HepG2 (cell line): ENCODE measurements at regions not wholly inside any gene's neighbourhood (a gene's known extent, or its start where the extent isn't known, plus 50 kb on each side); places are given as distances from the start of the nearest gene placed in this dataset.

ENCODE experiments used
- ATAC-seq: fragments of 200-7000 bp; cut with Tn5 transposase; 3 replicates; pipeline ENCODE4 v1.9.1; 2020; ENCODE audit warnings: mild to moderate bottlenecking, moderate library complexity
- BruUV-seq: library from RNA; stranded (reverse); fragments of 400-500 nt; replicated peaks from 2 replicates; lab custom pipeline; 2021; lab: Mats Ljungman, UMichigan
- CTCF ChIA-PET: fragments of 300-600 bp; formaldehyde crosslinking; extraction: SDS; loops from one replicate; lab custom pipeline; 2021; ENCODE audit warnings: low total read pairs, inconsistent platforms, low intra/inter-chr PET ratio; lab: Yijun Ruan, JAX
- POLR2A ChIA-PET: fragments of 350-600 bp; sonication (Branson Sonifier 250); formaldehyde crosslinking; loops from one replicate; lab custom pipeline; 2020; ENCODE audit warnings: antibody characterized with exemption, inconsistent platforms; lab: Yijun Ruan, JAX
- DNase-seq: peaks from one replicate; pipeline ENCODE4 v3.0.0-alpha.2; 2015; ENCODE audit warnings: low spot score
- FAIRE-seq: peaks from 3 replicates; lab custom pipeline; 2011; peaks lifted over from hg19 to GRCh38; lab: Jason Lieb, UNC
- H2AFZ ChIP-seq: one replicate; pipeline ENCODE4 v1.6.1; 2011; ENCODE audit warnings: low read length, inconsistent platforms
- H3K27ac ChIP-seq: fragments of 300-600 bp; 3 replicates; pipeline ENCODE4 v1.8.0; 2011; ENCODE audit warnings: mixed run types, mild to moderate bottlenecking, mixed read lengths, low read length, inconsistent platforms; ENCODE audit not compliant: insufficient read depth; ENCODE audit errors: extremely low read length
- H3K27me3 ChIP-seq, 2 experiments: fragments of 200-600 bp in 1 of 2; 2 replicates in 1 of 2; 3 replicates in 1 of 2; pipeline versions ENCODE4 v1.6.0 to v1.8.0; 2011; ENCODE audit warnings: low read length in 2 of 2, mild to moderate bottlenecking in 2 of 2, moderate library complexity in 2 of 2, inconsistent platforms in 1 of 2; ENCODE audit not compliant: insufficient read depth in 2 of 2, control insufficient read depth in 1 of 2
- H3K36me3 ChIP-seq, 2 experiments: fragments of 200-600 bp in 1 of 2; replicated peaks in 1 of 2; 2 replicates in 1 of 2; 3 replicates in 1 of 2; pipeline versions ENCODE4 v1.5.1 to v1.8.0; 2011; ENCODE audit warnings: low read length in 2 of 2, inconsistent platforms in 1 of 2; ENCODE audit not compliant: insufficient read depth in 2 of 2, control insufficient read depth in 1 of 2
- H3K4me1 ChIP-seq: 2 replicates; pipeline ENCODE4 v1.5.1; 2012; ENCODE audit warnings: low read length, inconsistent platforms; ENCODE audit not compliant: insufficient read depth
- H3K4me2 ChIP-seq: 2 replicates; pipeline ENCODE4 v1.6.0; 2011; ENCODE audit warnings: low read depth, low read length, inconsistent platforms
- H3K4me3 ChIP-seq, 3 experiments: fragments of 200-600 bp in 1 of 3; sonication (generic), shearing (Covaris generic) in 1 of 3; replicated peaks in 1 of 3; 2 replicates each; pipeline ENCODE4 v1.5.1; 2011 to 2016; ENCODE audit warnings: low read length in 3 of 3, inconsistent platforms in 2 of 3, low read depth in 2 of 3, mild to moderate bottlenecking in 2 of 3, control low read depth in 1 of 3, mixed read lengths in 1 of 3; ENCODE audit not compliant: insufficient read depth in 1 of 3
- H3K79me2 ChIP-seq: one replicate; pipeline ENCODE4 v1.6.1; 2011; ENCODE audit warnings: low read length, inconsistent platforms; ENCODE audit not compliant: insufficient read depth
- H3K9ac ChIP-seq: 2 replicates; pipeline ENCODE4 v1.6.0; 2011; ENCODE audit warnings: mild to moderate bottlenecking, low read depth, low read length, inconsistent platforms; ENCODE audit not compliant: insufficient read depth
- H3K9me3 ChIP-seq: 2 replicates; pipeline ENCODE4 v1.5.1; 2012; ENCODE audit warnings: mild to moderate bottlenecking, low read length
- H4K20me1 ChIP-seq: 2 replicates; pipeline ENCODE4 v1.6.0; 2011; ENCODE audit warnings: inconsistent platforms, mild to moderate bottlenecking, low read length, moderate library complexity; ENCODE audit not compliant: insufficient read depth
- HES4 ChIP-seq: sonication (generic); formaldehyde crosslinking; IDR thresholded peaks from 2 replicates; pipeline ENCODE4 v1.9.0; 2021; ENCODE audit warnings: mild to moderate bottlenecking, missing genetic modification reagents, borderline replicate concordance
- RNF219 ChIP-seq: sonication (generic); formaldehyde crosslinking; IDR thresholded peaks from 2 replicates; pipeline ENCODE4 v1.5.0; 2020; ENCODE audit warnings: mild to moderate bottlenecking, missing genetic modification reagents
- THYN1 ChIP-seq: sonication (generic); formaldehyde crosslinking; IDR thresholded peaks from 2 replicates; pipeline ENCODE4 v1.8.1; 2023; ENCODE audit warnings: low read depth, mild to moderate bottlenecking, moderate library complexity, missing genetic modification reagents, borderline replicate concordance
- TOE1 ChIP-seq: sonication (generic); formaldehyde crosslinking; IDR thresholded peaks from 2 replicates; pipeline ENCODE4 v1.4.0; 2020; ENCODE audit warnings: mild to moderate bottlenecking, missing genetic modification reagents
- ZBTB14 ChIP-seq: sonication (generic); formaldehyde crosslinking; IDR thresholded peaks from 2 replicates; pipeline ENCODE4 v1.4.0; 2020; ENCODE audit warnings: missing genetic modification reagents
- ZNF138 ChIP-seq: sonication (generic); formaldehyde crosslinking; IDR thresholded peaks from 2 replicates; pipeline ENCODE4 v1.5.0; 2020; ENCODE audit warnings: mild to moderate bottlenecking, low read depth, missing genetic modification reagents
- ZNF251 ChIP-seq: sonication (generic); formaldehyde crosslinking; IDR thresholded peaks from 2 replicates; pipeline ENCODE4 v1.9.0; 2021; ENCODE audit warnings: mild to moderate bottlenecking, missing genetic modification reagents
- ZNF350 ChIP-seq: sonication (generic); formaldehyde crosslinking; IDR thresholded peaks from 2 replicates; pipeline ENCODE4 v1.4.0; 2020; ENCODE audit warnings: mild to moderate bottlenecking, low read depth, missing genetic modification reagents, borderline replicate concordance
- ZNF646 ChIP-seq: sonication (generic); formaldehyde crosslinking; IDR thresholded peaks from 2 replicates; pipeline ENCODE4 v1.9.0; 2021; ENCODE audit warnings: mild to moderate bottlenecking, missing genetic modification reagents
- WGBS: methylation state at CpG from one replicate; pipeline ENCODE4 v1.1.6; 2017; ENCODE audit warnings: low lambda C conversion rate; 5-methylcytosine and 5-hydroxymethylcytosine counted together
- in situ Hi-C: cut with HindIII; loops from 2 replicates; pipeline ENCODE4 v1.10.0; 2017; ENCODE audit warnings: low pct_unique_long_range_greater_than_20kb; ENCODE audit not compliant: extremely low pct_ligation_motif_present
- intact Hi-C: fragments of 100-400 bp; cut with micrococcal nuclease; formaldehyde crosslinking; loops from one replicate; pipeline ENCODE4 v1.10.0; 2022; ENCODE audit not compliant: unreplicated experiment

- Histone ChIP-seq H3K9me3 (peaks cover 77% of the 10 kb centered on the region), H3K27ac (no peak overlapping the region), H3K27me3 (no peaks in the 10 kb centered on the region), H3K4me2 (no peak overlapping the region), H4K20me1 (no peaks in the 10 kb centered on the region), H3K4me1 (no peaks in the 10 kb centered on the region)
- in situ Hi-C loops (no loop called here), intact Hi-C loops (no loop called here)
- 2% methylated on average over 6 of the region's 6 CpGs for WGBS
- TF ChIP-seq THYN1 (CRISPR knock-in tag) (no peak), ZBTB14 (CRISPR knock-in tag) (no peak), RNF219 (CRISPR knock-in tag) (no peak), ZNF251 (no peak), ZNF138 (CRISPR knock-in tag) (no peak), TOE1 (CRISPR knock-in tag) (no peak), ZNF646 (CRISPR knock-in tag) (no peak), ZNF350 (no peak), HES4 (CRISPR knock-in tag) (no peak)
- TF ChIP-seq, all 625 proteins: peak for 0
- Histone ChIP-seq H3K36me3 (no peaks in the 10 kb centered on the region), H3K79me2 (no peaks in the 10 kb centered on the region), H3K9ac (no peak overlapping the region), H2AFZ (no peak overlapping the region), H3K4me3 (no peak overlapping the region)
- ChIA-PET POLR2A (no interaction called here), CTCF (no interaction called here)
- no peak for DNase-seq
- ATAC-seq = no peak
- no TSS peak for BruUV-seq
- FAIRE-seq = no peak
These were observed 511.8 kb upstream of the WSB1 start for GRCh38 chr17:26782153-26782552.
